ENCODE measurements at regions not wholly inside any gene's neighbourhood (a gene's known extent, or its start where the extent isn't known, plus 50 kb on each side); places are given as distances from the start of the nearest gene placed in this dataset.

DNA sequence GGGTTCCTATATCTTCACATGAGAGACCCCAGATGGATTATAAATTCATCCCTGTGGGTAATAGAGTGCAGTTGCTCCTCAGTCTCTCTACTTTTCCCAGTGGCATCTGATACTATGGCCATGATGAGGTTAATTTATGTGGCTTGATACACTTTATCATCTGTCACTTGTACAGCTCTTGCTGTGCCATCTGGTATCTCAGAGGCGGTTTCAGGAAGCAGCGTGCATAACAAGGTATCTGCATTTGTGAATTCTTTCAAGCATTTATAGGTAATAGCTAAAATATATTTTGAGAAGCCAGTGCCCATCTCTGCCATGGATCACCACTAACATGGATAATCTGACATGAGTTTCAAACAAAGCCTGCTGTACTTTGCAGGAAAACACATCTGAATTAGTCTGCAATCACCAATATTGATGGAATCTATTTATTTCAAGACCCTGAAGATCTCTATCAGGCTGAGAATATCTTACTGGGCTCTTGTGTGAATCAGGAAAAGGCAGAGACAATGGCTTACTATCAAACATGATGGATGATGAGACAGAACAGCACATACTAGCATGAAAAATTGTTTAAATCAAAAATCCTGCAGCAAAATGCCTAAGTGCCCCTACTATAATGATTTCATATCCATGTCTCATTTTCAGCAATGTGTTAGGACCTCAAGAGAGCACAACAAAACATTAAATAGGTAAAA, 548.7 kb upstream of the MAP3K7 start:
- no peaks in the 10 kb centered on the region for H3K36me3 ChIP-seq (ENCODE audit: control insufficient read depth, insufficient read depth, low read length)
- H3K27ac ChIP-seq (ENCODE audit: low read depth, low read length): no peak overlapping the region
- H3K27me3 ChIP-seq (ENCODE audit: control insufficient read depth, insufficient read depth, low read length): no peaks in the 10 kb centered on the region
- no peaks in the 10 kb centered on the region for H3K4me1 ChIP-seq (ENCODE audit: control insufficient read depth, insufficient read depth, low read length)
- peak in 2 of 6 donors; percentile 31 to 54 for DNase-seq (ENCODE audit: low read depth in 4 of 6, low spot score in 6 of 6)
- no peak overlapping the region for H3K4me3 ChIP-seq (ENCODE audit: low read depth, low read length)
- no peaks in the 10 kb centered on the region for H3K9me3 ChIP-seq (ENCODE audit: control insufficient read depth, insufficient read depth, low read length)
- WGBS (ENCODE audit: insufficient coverage): no CpG with 5 or more reads among the region's 2 CpGs

DNA sequence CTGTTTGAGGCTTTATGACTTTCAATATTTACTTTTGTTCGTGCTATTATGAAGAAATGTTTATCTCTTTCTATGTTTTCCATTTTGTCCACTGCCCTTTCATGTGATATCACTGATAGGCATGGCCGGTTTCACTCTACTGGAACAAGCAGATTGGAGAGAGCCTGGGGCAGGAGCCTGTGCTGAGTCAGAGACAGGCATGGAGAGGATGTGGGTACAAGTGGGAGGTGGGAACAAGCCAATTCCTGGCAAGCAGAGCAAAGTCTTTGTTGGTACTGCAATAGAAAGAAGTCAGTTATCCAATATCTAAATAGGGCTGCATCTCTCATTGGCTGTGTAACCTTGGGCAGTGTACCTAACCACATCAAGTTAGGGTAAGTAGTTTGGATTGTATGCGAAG, 545.6 kb upstream of the MAP3K7 start:
- no peaks in the 10 kb centered on the region for H3K36me3 ChIP-seq (ENCODE audit: control insufficient read depth, insufficient read depth, low read length)
- H3K27ac ChIP-seq (ENCODE audit: low read depth, low read length): no peak overlapping the region
- DNase-seq (ENCODE audit: low read depth in 4 of 6, low spot score in 6 of 6): no peak
- H3K4me3 ChIP-seq (ENCODE audit: low read depth, low read length): no peak overlapping the region
- H3K9me3 ChIP-seq (ENCODE audit: control insufficient read depth, insufficient read depth, low read length): no peaks in the 10 kb centered on the region
- no peaks in the 10 kb centered on the region for H3K4me1 ChIP-seq (ENCODE audit: control insufficient read depth, insufficient read depth, low read length)
- WGBS (ENCODE audit: insufficient coverage): 92% methylated on average over 2 of the region's 3 CpGs
- H3K27me3 ChIP-seq (ENCODE audit: control insufficient read depth, insufficient read depth, low read length): no peaks in the 10 kb centered on the region

DNA sequence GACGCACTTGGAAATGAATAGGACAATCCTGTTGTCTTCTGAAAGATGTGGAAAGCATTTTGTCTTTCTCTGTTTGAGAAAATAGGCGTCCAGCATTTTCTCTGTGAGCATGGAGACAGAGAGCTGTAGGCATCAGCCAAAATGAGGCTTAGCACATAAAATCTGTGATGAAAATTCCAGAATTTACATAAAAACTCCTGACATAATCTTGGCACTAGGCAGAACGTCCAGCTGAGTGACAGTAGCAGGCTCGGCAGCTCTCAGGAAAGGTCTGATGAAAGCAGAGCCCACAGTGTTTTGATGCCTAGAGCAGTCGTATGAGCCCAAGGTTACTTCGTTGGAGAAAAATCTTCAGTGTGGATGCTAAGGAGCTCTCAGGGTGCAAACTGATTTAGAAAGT, 543.3 kb upstream of the MAP3K7 start:
- Histone ChIP-seq H3K27me3 (ENCODE audit: control insufficient read depth, insufficient read depth, low read length) (no peaks in the 10 kb centered on the region), H3K36me3 (ENCODE audit: control insufficient read depth, insufficient read depth, low read length) (no peaks in the 10 kb centered on the region), H3K4me3 (ENCODE audit: low read depth, low read length) (no peak overlapping the region), H3K9me3 (ENCODE audit: control insufficient read depth, insufficient read depth, low read length) (no peaks in the 10 kb centered on the region), H3K27ac (ENCODE audit: low read depth, low read length) (no peak overlapping the region), H3K4me1 (ENCODE audit: control insufficient read depth, insufficient read depth, low read length) (no peaks in the 10 kb centered on the region)
- DNase-seq (ENCODE audit: low read depth in 4 of 6, low spot score in 6 of 6): no peak
- 68% methylated on average over 5 of the region's 6 CpGs for WGBS (ENCODE audit: insufficient coverage)

DNA sequence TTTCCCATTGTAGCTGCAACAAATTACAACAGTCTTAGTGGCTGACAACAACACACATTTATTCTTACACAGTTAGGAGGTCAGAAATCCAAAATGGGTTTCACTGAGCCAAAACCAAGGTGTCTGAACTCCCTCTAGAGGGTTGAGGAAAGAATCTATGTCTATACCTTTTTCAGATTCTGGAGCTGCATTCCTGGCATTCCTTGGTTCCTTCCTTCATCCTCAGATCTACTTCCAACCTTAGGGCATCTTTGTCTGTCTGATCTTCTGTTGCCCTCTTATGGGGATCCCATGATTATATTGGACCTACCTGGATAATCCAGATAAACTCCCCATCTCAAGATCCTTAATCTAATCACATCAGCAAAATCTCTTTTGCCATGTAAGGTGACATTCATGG, 540.9 kb upstream of the MAP3K7 start:
- Histone ChIP-seq H3K36me3 (ENCODE audit: control insufficient read depth, insufficient read depth, low read length) (no peaks in the 10 kb centered on the region), H3K9me3 (ENCODE audit: control insufficient read depth, insufficient read depth, low read length) (no peaks in the 10 kb centered on the region), H3K27me3 (ENCODE audit: control insufficient read depth, insufficient read depth, low read length) (no peaks in the 10 kb centered on the region), H3K4me3 (ENCODE audit: low read depth, low read length) (no peak overlapping the region), H3K27ac (ENCODE audit: low read depth, low read length) (no peak overlapping the region), H3K4me1 (ENCODE audit: control insufficient read depth, insufficient read depth, low read length) (no peaks in the 10 kb centered on the region)
- DNase-seq (ENCODE audit: low read depth in 4 of 6, low spot score in 6 of 6): no peak

DNA sequence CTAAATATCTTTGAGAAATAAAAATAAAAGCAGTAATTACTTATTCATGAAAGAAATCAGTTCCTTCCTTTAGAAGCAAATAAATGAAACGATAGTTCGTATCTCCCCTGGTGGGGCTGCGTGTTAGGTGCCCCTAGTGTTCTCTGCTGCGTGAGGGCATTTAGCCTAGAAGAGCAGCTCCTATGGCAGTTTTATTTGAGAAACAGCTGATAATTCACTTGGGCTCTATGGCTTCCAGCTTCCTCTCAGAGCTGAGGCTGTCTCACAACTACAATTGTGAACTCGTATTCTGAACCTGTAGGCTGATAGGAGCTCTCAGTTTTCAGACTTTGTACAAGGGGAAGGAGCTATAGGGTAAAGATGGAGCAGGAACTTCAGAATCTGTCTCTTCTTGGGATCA, 540.0 kb upstream of the MAP3K7 start:
- 96% methylated on average over 4 of the region's 5 CpGs for WGBS (ENCODE audit: insufficient coverage)
- Histone ChIP-seq H3K4me1 (ENCODE audit: control insufficient read depth, insufficient read depth, low read length) (no peaks in the 10 kb centered on the region), H3K4me3 (ENCODE audit: low read depth, low read length) (no peak overlapping the region), H3K27me3 (ENCODE audit: control insufficient read depth, insufficient read depth, low read length) (no peaks in the 10 kb centered on the region), H3K36me3 (ENCODE audit: control insufficient read depth, insufficient read depth, low read length) (no peaks in the 10 kb centered on the region), H3K9me3 (ENCODE audit: control insufficient read depth, insufficient read depth, low read length) (no peaks in the 10 kb centered on the region), H3K27ac (ENCODE audit: low read depth, low read length) (no peak overlapping the region)
- no peak for DNase-seq (ENCODE audit: low read depth in 4 of 6, low spot score in 6 of 6)

DNA sequence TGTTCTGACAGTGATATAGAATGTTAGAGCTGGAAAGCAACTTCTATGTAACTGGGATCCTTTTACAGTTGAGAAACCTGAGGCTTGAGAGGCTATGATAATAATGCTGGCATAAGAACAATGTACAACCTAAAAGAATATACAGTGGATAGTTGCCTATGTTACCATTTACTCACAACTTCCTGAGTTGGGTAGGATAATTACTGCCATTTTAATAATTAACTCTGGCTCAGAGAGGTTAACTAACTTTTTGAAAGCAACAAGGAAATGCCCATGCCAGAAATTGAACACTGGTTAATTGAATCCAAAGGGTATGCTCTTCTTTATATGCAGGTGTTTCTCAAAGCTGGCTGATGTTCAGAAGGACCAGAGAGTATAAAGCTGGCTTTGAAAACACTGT, 530.7 kb upstream of the MAP3K7 start:
- no peak overlapping the region for H3K4me3 ChIP-seq (ENCODE audit: low read depth, low read length)
- H3K36me3 ChIP-seq (ENCODE audit: control insufficient read depth, insufficient read depth, low read length): no peaks in the 10 kb centered on the region
- DNase-seq (ENCODE audit: low read depth in 4 of 6, low spot score in 6 of 6): no peak
- no peaks in the 10 kb centered on the region for H3K27me3 ChIP-seq (ENCODE audit: control insufficient read depth, insufficient read depth, low read length)
- H3K9me3 ChIP-seq (ENCODE audit: control insufficient read depth, insufficient read depth, low read length): no peaks in the 10 kb centered on the region
- no peak overlapping the region for H3K27ac ChIP-seq (ENCODE audit: low read depth, low read length)
- H3K4me1 ChIP-seq (ENCODE audit: control insufficient read depth, insufficient read depth, low read length): peaks cover 3% of the 10 kb centered on the region

DNA sequence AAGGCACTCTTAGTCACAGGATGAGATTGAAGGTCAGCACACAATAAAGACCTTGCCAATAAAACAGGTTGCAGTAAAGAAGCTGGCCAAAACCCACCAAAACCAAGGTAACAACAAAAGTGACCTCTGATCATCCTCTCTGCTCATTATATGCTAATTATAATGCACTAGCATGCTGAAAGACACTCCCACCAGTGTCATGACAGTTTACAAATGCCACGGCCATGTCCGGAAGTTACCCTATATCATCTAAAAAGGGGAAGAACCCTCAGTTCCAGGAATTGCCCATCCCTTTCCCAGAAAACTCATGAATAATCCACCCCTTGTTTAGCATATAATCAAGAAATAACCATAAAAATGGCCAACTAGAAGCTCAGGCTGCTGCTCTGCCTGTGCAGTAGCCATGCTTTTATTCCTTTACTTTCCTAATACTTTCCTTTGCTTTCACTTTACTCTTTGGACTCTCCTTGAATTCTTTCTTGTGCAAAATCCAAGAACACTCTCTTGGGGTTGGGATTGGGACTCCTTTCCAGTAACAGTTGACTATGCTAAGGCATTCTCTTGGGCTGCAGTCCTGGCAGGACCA, 527.3 kb upstream of the MAP3K7 start:
- no peaks in the 10 kb centered on the region for H3K9me3 ChIP-seq (ENCODE audit: control insufficient read depth, insufficient read depth, low read length)
- 94% methylated on average over 2 of the region's 2 CpGs for WGBS (ENCODE audit: insufficient coverage)

DNA sequence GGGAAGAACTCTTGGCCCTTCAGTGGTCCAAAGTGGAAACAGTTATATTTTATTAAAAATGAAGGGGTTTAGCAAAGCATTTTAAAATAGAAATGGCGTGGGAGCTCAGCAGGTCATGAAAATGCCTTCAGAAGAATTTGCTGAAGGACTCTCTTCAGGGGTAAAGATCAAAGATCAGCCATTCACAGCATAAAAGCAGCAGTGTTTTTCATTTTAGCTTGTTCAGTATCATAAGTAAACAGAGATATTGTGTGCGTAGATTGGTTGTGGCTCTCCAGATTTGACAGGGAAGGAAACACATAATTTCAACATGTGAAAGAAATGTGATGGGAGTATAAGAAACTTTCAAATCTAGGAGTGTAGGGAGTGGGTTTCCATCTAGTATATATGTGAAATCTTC, 519.2 kb upstream of the MAP3K7 start:
- no peak overlapping the region for H3K27ac ChIP-seq (ENCODE audit: low read depth, low read length)
- no peaks in the 10 kb centered on the region for H3K36me3 ChIP-seq (ENCODE audit: control insufficient read depth, insufficient read depth, low read length)
- H3K9me3 ChIP-seq (ENCODE audit: control insufficient read depth, insufficient read depth, low read length): no peaks in the 10 kb centered on the region
- no peaks in the 10 kb centered on the region for H3K27me3 ChIP-seq (ENCODE audit: control insufficient read depth, insufficient read depth, low read length)
- WGBS (ENCODE audit: insufficient coverage): 82% methylated on average over 2 of the region's 2 CpGs
- no peaks in the 10 kb centered on the region for H3K4me1 ChIP-seq (ENCODE audit: control insufficient read depth, insufficient read depth, low read length)
- no peak overlapping the region for H3K4me3 ChIP-seq (ENCODE audit: low read depth, low read length)
- no peak for DNase-seq (ENCODE audit: low read depth in 4 of 6, low spot score in 6 of 6)

More for the DNA sequence above, 527.3 kb upstream of the MAP3K7 start:
- peaks cover 3% of the 10 kb centered on the region for H3K4me1 ChIP-seq (ENCODE audit: control insufficient read depth, insufficient read depth, low read length)
- no peak overlapping the region for H3K4me3 ChIP-seq (ENCODE audit: low read depth, low read length)
- H3K36me3 ChIP-seq (ENCODE audit: control insufficient read depth, insufficient read depth, low read length): no peaks in the 10 kb centered on the region
- no peaks in the 10 kb centered on the region for H3K27me3 ChIP-seq (ENCODE audit: control insufficient read depth, insufficient read depth, low read length)
- H3K27ac ChIP-seq (ENCODE audit: low read depth, low read length): no peak overlapping the region
- no peak for DNase-seq (ENCODE audit: low read depth in 4 of 6, low spot score in 6 of 6)

DNA sequence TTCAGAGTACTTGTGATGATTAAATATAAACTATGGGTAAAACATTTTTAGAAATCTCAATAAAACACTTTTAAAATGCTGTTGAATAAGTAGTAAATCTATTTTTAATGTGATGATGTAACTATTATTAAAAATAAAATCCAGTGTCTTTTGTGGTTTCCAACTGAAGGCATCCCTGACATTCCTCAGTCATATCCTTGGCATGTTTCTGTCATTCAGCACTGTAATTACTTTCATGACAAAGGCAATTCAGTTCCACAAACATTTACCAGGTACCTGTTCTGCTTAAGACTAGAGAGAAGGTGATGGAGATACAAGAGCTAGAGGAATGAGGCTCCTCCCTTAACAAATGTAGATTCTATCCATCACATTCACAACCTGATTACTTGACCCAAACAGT, 518.7 kb upstream of the MAP3K7 start:
- Histone ChIP-seq H3K27me3 (ENCODE audit: control insufficient read depth, insufficient read depth, low read length) (no peaks in the 10 kb centered on the region), H3K4me3 (ENCODE audit: low read depth, low read length) (no peak overlapping the region), H3K36me3 (ENCODE audit: control insufficient read depth, insufficient read depth, low read length) (no peaks in the 10 kb centered on the region), H3K4me1 (ENCODE audit: control insufficient read depth, insufficient read depth, low read length) (no peaks in the 10 kb centered on the region), H3K9me3 (ENCODE audit: control insufficient read depth, insufficient read depth, low read length) (no peaks in the 10 kb centered on the region), H3K27ac (ENCODE audit: low read depth, low read length) (no peak overlapping the region)
- no peak for DNase-seq (ENCODE audit: low read depth in 4 of 6, low spot score in 6 of 6)

DNA sequence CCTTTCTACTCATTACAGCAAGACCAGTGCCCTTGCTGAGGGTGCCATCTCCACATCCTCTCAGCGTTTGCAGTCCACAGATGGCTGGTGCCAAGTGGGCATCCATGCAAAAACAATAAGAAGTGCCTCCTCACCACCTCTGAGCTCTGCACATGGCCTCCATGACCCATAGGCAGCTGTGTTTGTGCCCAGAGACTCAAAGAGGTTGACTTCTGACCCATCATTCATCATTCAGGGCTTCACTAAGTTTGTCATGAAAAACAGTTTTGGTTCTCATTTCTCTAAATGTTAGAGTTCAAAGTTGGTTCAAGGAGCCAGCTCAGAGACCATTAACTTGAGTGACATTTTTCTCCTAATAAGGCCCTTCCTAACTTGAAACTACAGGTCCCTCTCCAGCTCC, 512.6 kb upstream of the MAP3K7 start:
- Histone ChIP-seq H3K9me3 (ENCODE audit: control insufficient read depth, insufficient read depth, low read length) (no peaks in the 10 kb centered on the region), H3K4me1 (ENCODE audit: control insufficient read depth, insufficient read depth, low read length) (peaks cover 7% of the 10 kb centered on the region), H3K4me3 (ENCODE audit: low read depth, low read length) (no peak overlapping the region), H3K27ac (ENCODE audit: low read depth, low read length) (no peak overlapping the region), H3K27me3 (ENCODE audit: control insufficient read depth, insufficient read depth, low read length) (no peaks in the 10 kb centered on the region), H3K36me3 (ENCODE audit: control insufficient read depth, insufficient read depth, low read length) (no peaks in the 10 kb centered on the region)
- WGBS (ENCODE audit: insufficient coverage): 60% methylated on average over 1 of the region's 1 CpG
- DNase-seq (ENCODE audit: low read depth in 4 of 6, low spot score in 6 of 6): no peak
